Thoracic aorta (tissue), 2 donors: ENCODE measurements at regions not wholly inside any gene's neighbourhood (a gene's known extent, or its start where the extent isn't known, plus 50 kb on each side); places are given as distances from the start of the nearest gene placed in this dataset.

Experiments
- ATAC-seq: fragments of 150-250 bp; one replicate; pipeline ENCODE4 v1.8.0; 2017; ENCODE audit warnings: low read depth; ENCODE audit not compliant: insufficient number of reproducible peaks, low FRiP score
- DNase-seq: peaks from one replicate; pipeline ENCODE4 v3.0.0-alpha.2; 2020; ENCODE audit warnings: low spot score
- H3K27ac ChIP-seq, 2 donors: fragments of 200-600 bp; sonication (generic); 1 replicate in 1 of 2; 2 replicates in 1 of 2; pipeline ENCODE4 v1.5.1; 2016; ENCODE audit warnings: mild to moderate bottlenecking in 2 of 2, moderate library complexity in 2 of 2
- H3K27me3 ChIP-seq: fragments of 200-600 bp; sonication (generic); replicated peaks from 2 replicates; pipeline ENCODE4 v1.6.0; 2016; ENCODE audit warnings: mild to moderate bottlenecking; ENCODE audit not compliant: insufficient read depth
- H3K36me3 ChIP-seq: fragments of 200-600 bp; sonication (generic); one replicate; pipeline ENCODE4 v1.5.1; 2016
- H3K4me1 ChIP-seq, 2 donors: fragments of 200-600 bp; sonication (generic); 1 replicate in 1 of 2; 2 replicates in 1 of 2; pipeline versions ENCODE4 v1.5.1 to v1.6.0; 2016; ENCODE audit warnings: low read depth in 2 of 2, mild to moderate bottlenecking in 1 of 2; ENCODE audit not compliant: control insufficient read depth in 1 of 2
- H3K4me3 ChIP-seq: fragments of 200-600 bp; sonication (generic); 2 replicates; pipeline ENCODE4 v1.5.1; 2016; ENCODE audit warnings: mild to moderate bottlenecking
- H3K9me3 ChIP-seq: fragments of 200-600 bp; sonication (generic); 2 replicates; pipeline ENCODE4 v1.5.1; 2016
- TF ChIP-seq, protein P1 (sequence below): fragments of 200-600 bp; sonication (generic); IDR thresholded peaks from one replicate; pipeline ENCODE4 v1.5.1; 2019; ENCODE audit warnings: antibody characterized with exemption

DNA sequence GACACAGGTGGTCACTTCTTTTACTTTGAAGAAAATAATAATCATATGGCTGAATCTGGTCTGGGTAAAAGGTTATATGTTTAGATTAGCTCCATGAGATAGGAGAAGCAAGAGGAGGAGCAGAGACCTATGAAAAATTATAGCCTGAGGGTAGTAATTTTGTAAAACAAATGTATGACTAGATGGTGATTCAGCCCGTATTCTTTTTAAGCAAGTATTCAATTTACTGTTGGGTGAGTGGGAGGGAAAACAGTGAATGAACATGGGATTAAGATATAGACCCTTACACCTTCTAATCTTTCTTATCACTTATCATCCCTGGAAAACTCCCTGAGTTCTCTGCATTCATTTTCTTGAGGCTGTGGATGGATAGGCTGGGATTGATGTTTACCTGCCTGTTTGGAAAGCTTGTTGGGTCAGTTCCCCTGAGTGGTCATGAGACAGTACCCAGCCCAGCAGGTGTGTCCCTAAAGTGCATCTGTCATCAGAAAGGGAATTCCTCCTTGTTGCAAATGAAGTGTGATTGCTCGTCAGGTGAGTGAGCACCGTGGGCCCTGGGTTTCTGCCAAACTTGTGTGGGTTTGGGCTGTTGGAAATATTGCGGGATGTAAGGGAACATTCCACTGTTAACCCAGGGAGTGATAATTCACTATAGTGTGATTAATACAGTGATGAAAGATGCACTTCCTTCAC is 101.2 kb upstream of the GDNF start:
- H3K4me3 ChIP-seq: no peak overlapping the region
- ATAC-seq (no peak), DNase-seq (no peak)
- TF ChIP-seq, protein P1, sequence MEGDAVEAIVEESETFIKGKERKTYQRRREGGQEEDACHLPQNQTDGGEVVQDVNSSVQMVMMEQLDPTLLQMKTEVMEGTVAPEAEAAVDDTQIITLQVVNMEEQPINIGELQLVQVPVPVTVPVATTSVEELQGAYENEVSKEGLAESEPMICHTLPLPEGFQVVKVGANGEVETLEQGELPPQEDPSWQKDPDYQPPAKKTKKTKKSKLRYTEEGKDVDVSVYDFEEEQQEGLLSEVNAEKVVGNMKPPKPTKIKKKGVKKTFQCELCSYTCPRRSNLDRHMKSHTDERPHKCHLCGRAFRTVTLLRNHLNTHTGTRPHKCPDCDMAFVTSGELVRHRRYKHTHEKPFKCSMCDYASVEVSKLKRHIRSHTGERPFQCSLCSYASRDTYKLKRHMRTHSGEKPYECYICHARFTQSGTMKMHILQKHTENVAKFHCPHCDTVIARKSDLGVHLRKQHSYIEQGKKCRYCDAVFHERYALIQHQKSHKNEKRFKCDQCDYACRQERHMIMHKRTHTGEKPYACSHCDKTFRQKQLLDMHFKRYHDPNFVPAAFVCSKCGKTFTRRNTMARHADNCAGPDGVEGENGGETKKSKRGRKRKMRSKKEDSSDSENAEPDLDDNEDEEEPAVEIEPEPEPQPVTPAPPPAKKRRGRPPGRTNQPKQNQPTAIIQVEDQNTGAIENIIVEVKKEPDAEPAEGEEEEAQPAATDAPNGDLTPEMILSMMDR: no peak
- no peaks in the 10 kb centered on the region for H3K27me3 ChIP-seq
- H3K4me1 ChIP-seq: no peaks in the 10 kb centered on the region
- H3K27ac ChIP-seq: no peak overlapping the region
- H3K36me3 ChIP-seq: no peaks in the 10 kb centered on the region
- no peaks in the 10 kb centered on the region for H3K9me3 ChIP-seq

DNA sequence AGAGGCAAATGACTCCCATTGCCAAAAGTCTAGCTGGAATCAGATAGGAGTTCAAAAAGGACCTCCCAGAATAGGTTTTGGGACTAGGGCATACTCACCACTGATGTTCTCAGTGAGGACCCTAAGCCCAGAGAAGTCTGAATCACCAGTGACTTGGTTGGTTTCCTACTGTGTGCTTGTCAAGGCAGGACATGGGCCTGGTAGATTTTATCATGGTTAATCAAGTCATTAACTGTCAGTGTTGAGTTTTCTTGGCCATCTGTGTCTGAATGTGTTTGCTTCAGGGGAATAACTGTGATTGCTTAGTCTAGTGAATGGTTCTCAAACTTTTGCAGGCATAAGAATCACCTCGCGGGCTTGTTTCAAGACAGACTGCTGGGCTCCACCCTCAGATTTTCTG is 99.0 kb upstream of the GDNF start:
- no peaks in the 10 kb centered on the region for H3K9me3 ChIP-seq
- H3K4me1 ChIP-seq: no peaks in the 10 kb centered on the region
- DNase-seq: no peak
- no peak overlapping the region for H3K27ac ChIP-seq
- no peak for ATAC-seq
- H3K27me3 ChIP-seq: no peaks in the 10 kb centered on the region
- no peak overlapping the region for H3K4me3 ChIP-seq
- H3K36me3 ChIP-seq: no peaks in the 10 kb centered on the region
- TF ChIP-seq, protein P1: no peak

DNA sequence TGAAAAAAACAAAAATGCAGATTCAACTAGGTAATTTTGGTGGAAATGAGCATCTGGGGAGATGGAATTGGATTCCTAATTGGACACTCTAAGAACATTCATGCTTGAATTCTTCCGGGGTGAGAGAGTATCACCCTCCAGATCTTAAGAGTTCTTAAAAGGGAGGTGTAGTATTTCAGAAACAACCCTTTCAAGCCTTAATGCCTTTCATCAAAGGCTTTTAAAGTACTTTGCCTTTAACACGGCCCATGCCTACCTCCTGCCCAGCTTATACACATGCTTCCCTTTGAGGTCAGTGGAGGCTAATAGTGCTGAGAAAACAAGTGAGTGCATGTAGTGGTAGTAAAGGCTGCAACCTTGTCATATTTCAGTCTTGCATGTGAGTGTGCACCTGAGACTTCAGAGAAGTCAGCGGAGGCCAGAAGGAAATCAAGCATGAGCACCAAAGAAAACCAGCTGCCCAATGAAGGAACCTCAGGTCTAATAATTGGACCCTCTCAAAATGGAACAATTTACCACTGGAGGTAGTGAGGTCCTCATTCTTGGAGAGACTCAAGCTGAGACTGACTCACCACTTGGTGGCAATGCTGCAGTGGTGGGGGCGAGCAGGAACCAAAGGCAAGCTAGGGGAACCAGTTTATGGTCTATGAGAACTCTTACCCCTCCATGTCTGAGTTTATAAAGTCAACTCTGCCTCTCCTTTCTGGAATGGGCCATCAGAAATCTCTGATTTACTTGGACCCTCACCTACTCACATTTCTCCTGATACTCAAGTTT is 98.4 kb upstream of the GDNF start:
- H3K27me3 ChIP-seq: no peaks in the 10 kb centered on the region
- H3K9me3 ChIP-seq: no peaks in the 10 kb centered on the region
- TF ChIP-seq, protein P1: no peak
- H3K27ac ChIP-seq: no peak overlapping the region
- ATAC-seq (no peak), DNase-seq (no peak)
- no peaks in the 10 kb centered on the region for H3K36me3 ChIP-seq
- H3K4me1 ChIP-seq: no peaks in the 10 kb centered on the region
- H3K4me3 ChIP-seq: no peak overlapping the region

DNA sequence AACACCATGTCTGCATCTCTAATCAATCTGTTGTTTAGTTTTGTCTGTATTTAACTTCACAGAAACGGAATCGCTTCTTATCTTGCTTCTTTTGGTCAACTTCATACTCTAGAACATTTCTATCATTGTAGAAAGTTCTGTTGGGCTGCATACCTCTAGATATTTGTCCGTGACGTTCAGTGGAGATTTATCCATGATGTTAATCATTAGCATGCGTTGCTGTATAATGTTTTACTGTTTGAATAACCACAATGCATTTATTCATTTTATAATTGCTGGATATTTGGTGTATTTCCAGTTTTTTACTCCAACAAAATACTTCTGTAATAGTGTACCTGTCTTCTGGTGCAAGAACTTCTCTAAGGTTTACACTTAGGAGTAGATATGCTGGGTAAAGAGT is 96.2 kb upstream of the GDNF start:
- TF ChIP-seq, protein P1: no peak
- no peaks in the 10 kb centered on the region for H3K27me3 ChIP-seq
- DNase-seq (no peak), ATAC-seq (no peak)
- H3K4me1 ChIP-seq: no peaks in the 10 kb centered on the region
- no peak overlapping the region for H3K4me3 ChIP-seq
- no peaks in the 10 kb centered on the region for H3K36me3 ChIP-seq
- no peak overlapping the region for H3K27ac ChIP-seq
- H3K9me3 ChIP-seq: no peaks in the 10 kb centered on the region

DNA sequence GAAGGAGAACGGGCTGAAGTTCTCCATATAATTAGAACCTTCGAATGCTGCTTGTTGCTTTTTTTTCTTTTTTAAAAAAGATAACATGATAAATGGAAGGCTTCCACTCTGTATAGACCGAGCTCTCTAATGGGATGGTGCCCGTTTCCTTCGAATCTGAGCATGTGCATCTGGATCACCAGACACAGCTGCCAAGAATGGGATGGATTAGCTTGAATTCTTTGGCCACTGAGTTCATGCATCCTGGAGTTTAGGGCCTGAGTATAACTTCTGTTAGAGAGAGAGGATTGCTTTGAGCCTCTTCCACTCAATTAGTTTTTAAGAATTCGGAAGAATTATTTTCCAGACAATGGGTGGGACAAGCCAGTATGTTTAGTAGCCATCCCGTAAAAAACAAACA is 93.7 kb upstream of the GDNF start:
- ATAC-seq (no peak), DNase-seq (no peak)
- TF ChIP-seq, protein P1: no peak
- Histone ChIP-seq H3K27me3 (no peaks in the 10 kb centered on the region), H3K4me1 (no peaks in the 10 kb centered on the region), H3K27ac (no peak overlapping the region), H3K9me3 (no peaks in the 10 kb centered on the region), H3K4me3 (no peak overlapping the region), H3K36me3 (no peaks in the 10 kb centered on the region)
